HG03565 (cell line): ENCODE measurements at regions not wholly inside any gene's neighbourhood (a gene's known extent, or its start where the extent isn't known, plus 50 kb on each side); places are given as distances from the start of the nearest gene placed in this dataset.
"Not testable (repeated sequence)": the region's sequence is repeated elsewhere in the genome, so short reads cannot be mapped to it uniquely, and the experiment has no call there.

Experiments used
- ATAC-seq: cut with Tn5 transposase; IDR thresholded peaks from one replicate; pipeline ENCODE4 v1.9.1; 2021; ENCODE audit warnings: mild to moderate bottlenecking, moderate library complexity; ENCODE audit not compliant: unreplicated experiment

- ATAC-seq, result peak; percentile 61
Observed at GRCh38 chr2:105691947-105692390, 52.7 kb upstream of the NCK2 start.

DNA sequence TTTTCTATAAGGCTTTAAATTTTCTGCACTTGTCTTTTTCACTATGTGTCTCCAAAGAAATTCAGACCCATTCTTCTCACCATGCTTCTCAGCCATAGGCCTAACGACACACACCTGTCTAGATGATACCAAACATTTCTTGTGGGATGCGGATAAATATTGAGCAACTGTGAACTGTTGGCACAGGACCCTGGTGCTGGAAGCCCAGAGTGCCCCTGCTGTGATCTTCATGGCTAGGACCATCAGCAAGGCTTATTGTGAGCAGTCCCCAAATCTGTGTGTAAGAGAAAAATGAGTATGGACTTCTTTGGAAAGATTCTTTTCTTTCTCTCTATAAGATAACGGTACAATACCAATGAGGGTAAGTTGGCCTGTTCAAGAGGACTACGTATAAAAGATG, 54.1 kb upstream of the NCK2 start:
- ATAC-seq, result no peak

- ATAC-seq, result no peak
Observed at GRCh38 chr2:105689484-105689883, 55.2 kb upstream of the NCK2 start.

- ATAC-seq, result no peak
Observed at GRCh38 chr2:105688946-105689345, 55.8 kb upstream of the NCK2 start.

- ATAC-seq, result no peak
Observed at GRCh38 chr2:105686588-105686987, 58.1 kb upstream of the NCK2 start.

DNA sequence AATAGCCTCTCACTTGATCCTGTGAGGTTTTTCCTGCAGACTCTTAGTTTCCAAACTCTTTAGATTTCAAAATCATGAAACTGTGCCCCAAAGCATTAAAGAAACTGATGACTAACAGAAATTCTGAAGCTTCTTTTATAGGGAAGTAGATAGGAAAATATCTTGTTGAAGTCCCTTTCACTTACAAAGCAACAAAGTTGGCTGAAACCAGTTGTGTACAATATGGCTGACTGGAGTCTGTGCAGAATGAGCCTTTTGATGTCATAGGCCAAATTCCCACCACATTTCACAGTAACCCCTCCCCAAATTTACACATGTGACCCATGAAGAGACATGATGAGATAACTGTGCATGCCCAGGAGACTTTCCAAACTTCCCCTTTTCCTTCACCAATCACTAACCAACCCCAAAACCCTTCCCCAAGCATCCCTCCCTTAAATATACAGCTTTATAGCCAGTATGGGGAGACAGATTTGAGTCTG, 61.7 kb upstream of the NCK2 start:
- no peak for ATAC-seq

DNA sequence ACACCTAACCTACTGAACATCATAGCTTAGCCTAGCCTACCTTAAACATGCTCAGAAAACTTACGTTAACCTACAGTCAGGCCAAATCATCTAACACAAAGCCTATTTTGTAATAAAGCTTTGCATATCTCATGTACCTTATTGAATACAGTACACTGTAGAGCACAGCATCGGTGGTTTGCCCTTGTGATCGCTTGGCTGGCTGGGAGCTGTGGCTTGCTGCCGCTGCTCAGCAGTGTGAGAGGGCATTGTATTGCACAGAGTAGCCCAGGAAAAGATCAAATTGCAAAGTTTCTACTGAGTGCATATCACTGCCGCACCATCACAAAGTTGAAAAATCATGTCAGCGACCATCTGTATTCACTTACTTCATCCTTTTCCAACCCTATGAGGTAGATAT, 62.3 kb upstream of the NCK2 start:
- no peak for ATAC-seq

GRCh38 chr2:105681927-105682326, 62.8 kb upstream of the NCK2 start:
- no peak for ATAC-seq

DNA sequence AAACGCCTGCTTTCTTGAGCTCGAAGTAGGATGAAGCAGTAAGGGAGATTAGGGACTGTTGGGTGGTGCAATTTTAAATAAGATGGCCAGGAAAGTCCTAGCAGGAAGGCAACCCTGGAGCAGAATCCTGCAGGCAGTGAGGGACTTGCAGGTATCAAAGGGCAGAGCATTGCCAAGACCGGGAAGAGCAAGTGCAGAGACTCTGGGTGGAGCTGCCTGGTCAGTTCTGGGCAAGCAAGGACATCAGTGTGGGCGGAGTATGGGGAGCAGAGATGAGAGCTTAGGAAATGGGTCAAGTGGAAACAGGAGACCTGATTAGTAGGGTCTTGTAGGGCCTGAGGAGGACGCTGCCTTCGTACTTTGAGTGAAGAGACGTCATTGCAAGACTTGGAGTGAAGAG, 64.4 kb upstream of the NCK2 start:
- ATAC-seq, result no peak

DNA sequence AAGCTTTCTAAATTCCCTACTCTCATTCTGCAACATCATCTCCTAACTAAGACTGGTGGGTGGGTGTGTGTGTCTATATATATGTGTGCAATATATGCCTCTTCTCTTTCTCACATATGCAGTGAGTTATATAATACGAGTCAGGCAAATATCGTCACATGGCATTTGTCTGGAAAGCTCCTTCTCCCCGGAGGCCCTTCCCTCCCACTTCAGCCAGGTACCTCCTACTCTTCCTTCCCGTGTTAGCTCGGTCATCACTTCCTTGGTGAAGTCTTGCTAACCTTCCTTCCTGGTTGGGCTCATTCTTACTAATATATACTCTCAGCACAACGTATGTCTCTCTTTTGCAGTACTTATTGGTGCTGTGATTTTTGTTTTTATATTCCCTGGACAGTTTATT, 66.4 kb upstream of the NCK2 start:
- no peak for ATAC-seq

- ATAC-seq, result no peak
Observed at GRCh38 chr2:105677901-105678300, 66.8 kb upstream of the NCK2 start.

- ATAC-seq, result no peak
Observed at GRCh38 chr2:105675841-105676240, 68.9 kb upstream of the NCK2 start.

DNA sequence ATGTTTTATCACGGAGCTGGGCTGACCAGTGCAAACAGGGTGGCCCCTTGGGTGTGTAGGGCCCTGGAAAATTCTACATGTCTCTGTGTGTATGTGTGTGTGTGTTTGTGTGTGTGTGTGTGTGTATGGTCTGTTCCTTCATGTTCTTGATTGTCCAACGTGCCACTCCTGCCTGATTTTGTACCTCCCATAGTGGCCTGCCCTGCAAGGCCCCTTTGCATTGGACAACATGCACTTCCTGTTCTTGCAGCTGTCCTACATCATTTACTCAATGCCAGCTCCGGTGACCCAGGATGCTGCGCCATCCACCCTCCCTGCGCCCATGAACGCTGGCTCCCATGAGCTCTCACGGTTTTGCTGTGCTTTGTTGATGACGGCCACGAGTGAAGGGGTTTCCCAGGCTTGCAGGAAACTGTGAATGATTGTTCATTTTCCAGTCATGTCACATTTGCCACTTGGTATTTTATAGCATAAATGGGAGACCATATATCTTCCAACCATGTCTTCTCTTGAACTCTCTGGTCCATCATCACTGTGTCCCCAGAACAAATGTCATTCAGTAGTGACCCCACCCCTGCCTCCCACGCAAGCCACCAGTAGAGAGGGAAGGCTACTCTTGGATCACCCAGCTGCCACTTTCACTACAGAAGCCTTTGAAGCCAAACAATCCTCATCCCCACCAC, 69.7 kb upstream of the NCK2 start:
- no peak for ATAC-seq

GRCh38 chr2:105674401-105674800, 70.3 kb upstream of the NCK2 start:
- ATAC-seq, result no peak

GRCh38 chr2:105671156-105671555, 73.6 kb upstream of the NCK2 start:
- no peak for ATAC-seq

- ATAC-seq, result no peak
Observed at GRCh38 chr2:105669384-105669891, 75.3 kb upstream of the NCK2 start.

- no peak for ATAC-seq
Observed at GRCh38 chr2:105665480-105665879, 79.2 kb upstream of the NCK2 start.

DNA sequence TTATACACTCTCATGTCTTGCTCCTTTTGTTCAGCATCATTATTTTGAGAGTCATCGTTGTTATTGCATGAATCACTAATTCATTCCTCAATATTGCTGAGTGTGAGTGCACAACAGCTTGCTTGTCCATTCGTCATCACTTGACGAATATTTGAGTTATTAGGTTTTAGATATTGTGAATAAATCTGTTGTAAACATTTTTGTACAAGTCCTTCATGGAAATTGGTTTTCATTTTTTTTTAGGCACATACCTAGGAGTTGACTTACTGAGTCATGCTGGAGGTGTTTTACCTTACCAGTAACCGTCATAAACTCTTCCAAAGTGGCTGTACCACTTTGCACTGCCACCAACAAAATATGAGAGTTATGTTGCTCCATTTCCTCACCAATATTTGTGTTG, 84.2 kb upstream of the NCK2 start:
- ATAC-seq, result no peak

DNA sequence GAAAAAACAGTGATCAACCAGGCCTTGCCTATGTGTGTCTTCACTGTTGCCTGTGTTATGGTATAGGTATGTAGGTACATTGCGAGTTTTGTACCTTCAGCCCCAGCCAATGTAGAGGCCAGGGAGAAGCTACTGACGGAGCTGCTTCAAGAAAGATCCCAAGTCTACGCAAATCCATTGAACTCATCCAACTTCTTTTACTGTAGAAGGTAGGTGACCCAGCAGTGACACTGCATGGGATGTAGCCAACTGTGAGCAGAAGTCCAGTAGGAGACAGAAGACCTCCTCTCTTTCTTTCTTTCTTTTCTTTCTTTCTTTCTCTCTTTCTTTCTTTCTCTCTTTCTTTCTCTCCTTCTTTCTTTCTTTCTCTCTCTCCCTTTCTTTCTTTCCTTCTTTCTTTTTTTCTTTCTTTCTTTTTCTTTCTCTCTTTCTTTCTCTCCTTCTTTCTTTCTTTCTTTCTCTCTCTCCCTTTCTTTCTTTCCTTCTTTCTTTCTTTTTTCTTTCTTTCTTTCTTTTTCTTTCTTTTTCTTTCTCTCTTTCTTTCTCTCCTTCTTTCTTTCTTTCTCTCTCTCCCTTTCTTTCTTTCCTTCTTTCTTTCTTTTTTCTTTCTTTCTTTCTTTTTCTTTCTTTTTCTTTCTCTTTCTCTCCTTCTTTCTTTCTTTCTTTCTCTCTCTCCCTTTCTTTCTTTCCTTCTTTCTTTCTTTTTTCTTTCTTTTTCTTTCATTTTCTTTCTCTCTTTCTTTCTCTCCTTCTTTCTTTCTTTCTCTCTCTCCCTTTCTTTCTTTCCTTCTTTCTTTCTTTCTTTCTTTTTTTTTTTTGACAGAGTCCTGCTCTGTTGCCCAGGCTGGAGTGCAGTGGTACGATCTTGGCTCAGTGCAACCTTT, 88.7 kb upstream of the NCK2 start:
- ATAC-seq, result not testable (repeated sequence)

DNA sequence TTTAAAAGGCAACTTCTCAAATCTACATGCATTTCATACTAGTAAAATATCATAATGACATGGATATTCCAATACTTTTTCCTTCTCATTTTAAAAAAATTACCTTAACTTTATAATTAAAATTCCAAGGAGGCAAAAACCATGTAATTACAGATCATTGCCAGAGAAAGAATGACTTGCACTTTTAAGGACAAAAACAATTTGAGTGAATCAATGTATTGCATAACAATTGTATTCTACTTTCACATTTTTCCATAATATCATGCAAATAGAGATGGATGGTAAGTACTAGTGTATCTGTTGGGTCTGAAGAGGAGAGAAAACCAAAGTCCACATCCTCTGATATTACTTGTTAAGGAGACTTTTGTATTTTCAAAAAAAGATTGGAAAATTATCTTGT, 89.5 kb upstream of the NCK2 start:
- ATAC-seq, result no peak

- ATAC-seq, result no peak
Observed at GRCh38 chr2:105654474-105655004, 90.2 kb upstream of the NCK2 start.

DNA sequence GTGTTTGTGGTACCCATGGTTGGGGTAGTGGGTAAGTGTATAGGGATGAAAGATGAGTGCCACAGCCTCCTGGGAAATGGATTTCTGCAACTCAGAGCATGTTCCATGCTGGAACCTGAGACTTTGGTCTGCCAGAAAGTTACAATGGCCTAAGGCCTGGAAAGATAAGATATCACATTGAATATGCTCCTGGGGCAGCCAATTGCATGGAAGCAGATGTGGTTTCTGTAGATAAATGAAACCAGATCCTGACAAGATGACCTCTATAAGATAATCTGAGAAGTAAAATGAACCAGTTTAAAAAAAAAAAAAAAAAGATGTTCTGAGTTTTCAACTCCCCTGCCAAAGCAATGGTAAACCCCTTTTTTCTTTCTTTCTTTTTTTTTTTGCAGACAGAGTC, 91.4 kb upstream of the NCK2 start:
- no peak for ATAC-seq
